SK-N-SH (cell line): ENCODE measurements at regions not wholly inside any gene's neighbourhood (a gene's known extent, or its start where the extent isn't known, plus 50 kb on each side); places are given as distances from the start of the nearest gene placed in this dataset.

Experiments
- CTCF ChIA-PET: fragments of 300-600, 350-600 bp; formaldehyde crosslinking; extraction: SDS; loops from one replicate; lab custom pipeline; 2021; lab: Yijun Ruan, JAX
- POLR2A ChIA-PET: fragments of 350-600 bp; sonication (Branson Sonifier 250); formaldehyde crosslinking; extraction: SDS; loops from one replicate; lab custom pipeline; 2020; ENCODE audit warnings: antibody characterized with exemption, inconsistent platforms; lab: Yijun Ruan, JAX
- DNase-seq: peaks from one replicate; pipeline ENCODE4 v3.0.0; 2012
- H2AFZ ChIP-seq: fragments of 200-600 bp; sonication (generic); 2 replicates; pipeline ENCODE4 v1.8.1; 2016; ENCODE audit warnings: antibody characterized with exemption, mild to moderate bottlenecking, low read depth
- H3F3A ChIP-seq: fragments of 200-600 bp; sonication (generic); replicated peaks from 2 replicates; pipeline ENCODE3; 2016; ENCODE audit warnings: antibody characterized with exemption, mild to moderate bottlenecking; ENCODE audit not compliant: insufficient read depth
- H3K27ac ChIP-seq, 2 experiments: fragments of 200-500 bp in 1 of 2; fragments of 200-600 bp in 1 of 2; sonication (Bioruptor generic) in 1 of 2; sonication (generic), shearing (Covaris generic) in 1 of 2; 2 replicates each; pipeline versions ENCODE4 v1.5.1 to v1.6.1; 2014 to 2016; ENCODE audit warnings: low read depth in 2 of 2, inconsistent platforms in 1 of 2, low read length in 1 of 2, mild to moderate bottlenecking in 1 of 2, mixed read lengths in 1 of 2
- H3K27me3 ChIP-seq: fragments of 200-600 bp; sonication (generic), shearing (Covaris generic); 2 replicates; pipeline ENCODE4 v1.6.1; 2016; ENCODE audit warnings: mixed run types; ENCODE audit not compliant: insufficient read depth
- H3K36me3 ChIP-seq, 2 experiments: fragments of 200-500 bp in 1 of 2; fragments of 200-600 bp in 1 of 2; sonication (Bioruptor generic) in 1 of 2; sonication (generic) in 1 of 2; replicated peaks in 1 of 2; 2 replicates each; pipeline versions ENCODE3 to v1.5.1; 2014 to 2016; ENCODE audit warnings: low read length in 1 of 2, mild to moderate bottlenecking in 1 of 2; ENCODE audit not compliant: insufficient read depth in 2 of 2, control insufficient read depth in 1 of 2
- H3K4me1 ChIP-seq, 2 experiments: fragments of 200-500 bp in 1 of 2; fragments of 200-600 bp in 1 of 2; sonication (Bioruptor generic) in 1 of 2; sonication (generic), shearing (Covaris generic) in 1 of 2; 2 replicates each; pipeline versions ENCODE4 v1.5.1 to v1.6.1; 2014 to 2016; ENCODE audit warnings: low read depth in 1 of 2, low read length in 1 of 2, mixed run types in 1 of 2; ENCODE audit not compliant: insufficient read depth in 2 of 2, control insufficient read depth in 1 of 2
- H3K4me2 ChIP-seq: fragments of 200-600 bp; sonication (generic), shearing (Covaris generic); 2 replicates; pipeline ENCODE4 v1.6.1; 2017; ENCODE audit warnings: mixed run types
- H3K4me3 ChIP-seq, 2 experiments: fragments of 200-500 bp in 1 of 2; fragments of 200-600 bp in 1 of 2; sonication (Bioruptor generic) in 1 of 2; sonication (generic), shearing (Covaris generic) in 1 of 2; 2 replicates each; pipeline versions ENCODE4 v1.5.1 to v1.8.1; 2014 to 2016; ENCODE audit warnings: low read depth in 2 of 2, inconsistent platforms in 1 of 2, low read length in 1 of 2, mild to moderate bottlenecking in 1 of 2, mixed read lengths in 1 of 2, moderate library complexity in 1 of 2
- H3K79me2 ChIP-seq: fragments of 200-600 bp; sonication (generic); 2 replicates; pipeline ENCODE4 v1.8.1; 2017; ENCODE audit warnings: mild to moderate bottlenecking; ENCODE audit not compliant: insufficient read depth
- H3K9ac ChIP-seq: fragments of 200-600 bp; sonication (generic); 2 replicates; pipeline ENCODE4 v1.6.1; 2017; ENCODE audit warnings: mixed run types
- H3K9me2 ChIP-seq: fragments of 200-600 bp; sonication (generic); 2 replicates; pipeline ENCODE4 v1.6.1; 2017; ENCODE audit warnings: mixed run types
- H3K9me3 ChIP-seq: fragments of 200-600 bp; sonication (generic); 2 replicates; pipeline ENCODE4 v1.6.1; 2017; ENCODE audit warnings: mixed run types, mild to moderate bottlenecking, moderate library complexity
- H4K20me1 ChIP-seq: fragments of 200-600 bp; sonication (generic); 2 replicates; pipeline ENCODE4 v1.6.1; 2017; ENCODE audit warnings: mild to moderate bottlenecking, mixed run types; ENCODE audit not compliant: insufficient read depth
- ELF1 ChIP-seq: IDR thresholded peaks from 2 replicates; pipeline ENCODE4 v1.4.0; 2012
- FOSL2 ChIP-seq: IDR thresholded peaks from 2 replicates; pipeline ENCODE4 v1.4.0; 2012; ENCODE audit warnings: low read depth, mild to moderate bottlenecking, moderate library complexity, borderline replicate concordance
- FOXJ3 ChIP-seq: sonication (generic); formaldehyde crosslinking; IDR thresholded peaks from 2 replicates; pipeline ENCODE4 v1.5.1; 2020; ENCODE audit warnings: mild to moderate bottlenecking, missing genetic modification reagents
- FOXM1 ChIP-seq: IDR thresholded peaks from 2 replicates; pipeline ENCODE4 v1.4.0; 2012; ENCODE audit warnings: low read depth, mild to moderate bottlenecking
- GABPA ChIP-seq: IDR thresholded peaks from 2 replicates; pipeline ENCODE4 v1.4.0; 2012; ENCODE audit warnings: low read depth, mild to moderate bottlenecking
- JUND ChIP-seq: IDR thresholded peaks from 2 replicates; pipeline ENCODE4 v1.4.0; 2012
- MAX ChIP-seq: IDR thresholded peaks from 2 replicates; pipeline ENCODE4 v1.4.0; 2012; ENCODE audit warnings: low read depth
- NRF1 ChIP-seq: IDR thresholded peaks from 2 replicates; pipeline ENCODE4 v1.6.1; 2012; ENCODE audit warnings: low read depth, mild to moderate bottlenecking, low read length
- POLR2AphosphoS5 ChIP-seq: IDR thresholded peaks from 2 replicates; pipeline ENCODE4 v1.6.1; 2012; ENCODE audit warnings: low read depth, low read length
- REST ChIP-seq: IDR thresholded peaks from 2 replicates; pipeline ENCODE4 v1.6.1; 2012; ENCODE audit warnings: mild to moderate bottlenecking, low read depth, low read length, moderate library complexity
- RFX5 ChIP-seq: IDR thresholded peaks from 2 replicates; pipeline ENCODE4 v1.6.1; 2012; ENCODE audit warnings: mild to moderate bottlenecking, improper control_type of control experiment, low read length
- RXRA ChIP-seq: IDR thresholded peaks from 2 replicates; pipeline ENCODE4 v1.4.0; 2012; ENCODE audit warnings: low read depth, mild to moderate bottlenecking, borderline replicate concordance
- SIN3A ChIP-seq: IDR thresholded peaks from 2 replicates; pipeline ENCODE4 v1.6.1; 2012; ENCODE audit warnings: low read depth, mild to moderate bottlenecking, low read length, moderate library complexity, borderline replicate concordance
- SMC3 ChIP-seq: IDR thresholded peaks from 2 replicates; pipeline ENCODE4 v1.6.1; 2012; ENCODE audit warnings: low read depth, low read length, improper control_type of control experiment
- TAF1 ChIP-seq: IDR thresholded peaks from 2 replicates; pipeline ENCODE4 v1.6.1; 2012; ENCODE audit warnings: low read depth, mild to moderate bottlenecking, low read length, moderate library complexity, borderline replicate concordance
- YY1 ChIP-seq: IDR thresholded peaks from 2 replicates; pipeline ENCODE4 v1.4.0; 2012; ENCODE audit warnings: low read depth, mild to moderate bottlenecking
- ZBTB33 ChIP-seq: IDR thresholded peaks from 2 replicates; pipeline ENCODE4 v1.4.0; 2012; ENCODE audit warnings: low read depth, borderline replicate concordance
- WGBS: methylation state at CpG from one replicate; pipeline ENCODE4 v1.1.6; 2017; ENCODE audit warnings: low lambda C conversion rate; 5-methylcytosine and 5-hydroxymethylcytosine counted together
- TF ChIP-seq, protein P1 (sequence below): fragments of 150-350 bp; IDR thresholded peaks from 2 replicates; pipeline ENCODE4 v1.6.1; 2016; ENCODE audit warnings: mild to moderate bottlenecking, low read depth, low read length

DNA sequence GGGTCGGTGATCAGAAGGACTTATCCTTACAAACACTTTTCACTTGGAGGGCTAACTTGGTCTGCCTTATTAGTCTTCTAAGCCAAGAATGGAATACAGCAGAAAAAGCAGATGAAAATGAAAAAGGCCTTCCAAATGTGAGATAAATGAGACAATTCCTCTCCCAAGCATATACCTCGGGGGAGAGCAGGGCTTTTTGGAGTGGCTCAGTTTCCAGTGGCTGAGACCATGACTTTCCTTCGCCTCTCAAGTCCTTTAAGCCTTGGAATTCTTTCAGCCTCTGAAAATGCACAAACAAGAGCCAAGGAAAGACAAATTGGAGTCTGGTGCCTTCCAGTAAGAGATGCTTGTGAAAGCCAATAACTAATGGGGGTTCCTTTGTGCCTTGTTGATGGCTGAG lies 130.9 kb downstream of the DTWD1 start:
- Histone ChIP-seq H3K9ac (no peak overlapping the region), H3K27ac (no peak overlapping the region), H3K36me3 (no peaks in the 10 kb centered on the region), H3K4me3 (no peak overlapping the region), H4K20me1 (no peaks in the 10 kb centered on the region), H3F3A (no peaks in the 10 kb centered on the region), H3K79me2 (no peaks in the 10 kb centered on the region), H3K9me3 (no peaks in the 10 kb centered on the region), H3K9me2 (no peaks in the 10 kb centered on the region), H2AFZ (no peak overlapping the region), H3K4me1 (peaks cover 0 to 3% of the 10 kb centered on the region in 2 experiments; a peak in 2 of 4 replicates), H3K27me3 (no peaks in the 10 kb centered on the region), H3K4me2 (no peak overlapping the region)
- WGBS: 21% methylated on average over 3 of the region's 3 CpGs
- CTCF ChIA-PET: no interaction called here
- TF ChIP-seq, protein P1, sequence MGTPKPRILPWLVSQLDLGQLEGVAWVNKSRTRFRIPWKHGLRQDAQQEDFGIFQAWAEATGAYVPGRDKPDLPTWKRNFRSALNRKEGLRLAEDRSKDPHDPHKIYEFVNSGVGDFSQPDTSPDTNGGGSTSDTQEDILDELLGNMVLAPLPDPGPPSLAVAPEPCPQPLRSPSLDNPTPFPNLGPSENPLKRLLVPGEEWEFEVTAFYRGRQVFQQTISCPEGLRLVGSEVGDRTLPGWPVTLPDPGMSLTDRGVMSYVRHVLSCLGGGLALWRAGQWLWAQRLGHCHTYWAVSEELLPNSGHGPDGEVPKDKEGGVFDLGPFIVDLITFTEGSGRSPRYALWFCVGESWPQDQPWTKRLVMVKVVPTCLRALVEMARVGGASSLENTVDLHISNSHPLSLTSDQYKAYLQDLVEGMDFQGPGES: no peak
- TF ChIP-seq MAX (no peak), REST (no peak), ZBTB33 (no peak), FOXJ3 (CRISPR knock-in tag) (no peak), NRF1 (no peak), FOXM1 (no peak), FOSL2 (no peak), TAF1 (no peak), SIN3A (no peak), POLR2AphosphoS5 (no peak), ELF1 (no peak), RXRA (no peak), RFX5 (no peak), YY1 (no peak), GABPA (no peak), JUND (no peak), SMC3 (no peak)
- DNase-seq: no peak
- POLR2A ChIA-PET: no interaction called here
